ENCODE measurements at regions not wholly inside any gene's neighbourhood (a gene's known extent, or its start where the extent isn't known, plus 50 kb on each side); places are given as distances from the start of the nearest gene placed in this dataset.

DNA sequence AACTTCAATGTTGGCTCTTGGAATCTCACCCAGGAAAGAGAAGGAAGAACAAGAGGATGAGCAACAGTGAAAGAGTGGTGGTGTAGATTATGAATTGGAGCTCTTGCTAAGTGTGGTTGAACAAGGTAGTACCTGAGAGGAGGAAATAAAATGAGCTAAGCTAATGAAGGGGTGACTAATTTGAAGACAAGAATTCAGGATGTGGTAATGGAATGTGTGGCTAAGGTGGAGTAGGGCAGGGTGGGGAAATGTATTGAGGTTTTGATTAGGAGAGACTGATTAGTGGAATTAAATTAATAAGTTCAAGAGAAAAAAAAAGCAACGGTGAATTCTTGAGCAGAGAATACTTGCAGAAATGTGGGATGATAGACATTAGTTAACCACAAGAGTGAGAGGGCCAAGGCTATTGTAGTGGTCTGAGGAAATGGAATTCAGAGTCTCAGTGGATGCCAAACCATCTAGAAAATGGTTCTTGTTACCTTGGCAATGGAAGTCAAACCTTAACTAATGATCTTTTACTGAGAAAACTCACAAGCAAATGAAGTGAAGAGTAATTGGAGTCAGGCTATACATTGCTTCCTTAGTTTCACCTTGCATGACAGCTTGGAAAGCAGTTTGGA is 648.3 kb upstream of the ZNF608 start:
- DNase-seq (ENCODE audit: low read depth) = peak; percentile 22
- no peak overlapping the region for H3K4me3 ChIP-seq (ENCODE audit: low read depth, low read length)
- no peak for TF ChIP-seq CTCF (conservative IDR thresholded peaks at IDR 0.05; ENCODE audit: low read depth, low read length)

GRCh38 chr5:125396462-125396861 is 650.0 kb upstream of the ZNF608 start:
- DNase-seq (ENCODE audit: low read depth) = no peak
- H3K4me3 ChIP-seq (ENCODE audit: low read depth, low read length) = no peak overlapping the region
- no peak for TF ChIP-seq CTCF (conservative IDR thresholded peaks at IDR 0.05; ENCODE audit: low read depth, low read length)

DNA sequence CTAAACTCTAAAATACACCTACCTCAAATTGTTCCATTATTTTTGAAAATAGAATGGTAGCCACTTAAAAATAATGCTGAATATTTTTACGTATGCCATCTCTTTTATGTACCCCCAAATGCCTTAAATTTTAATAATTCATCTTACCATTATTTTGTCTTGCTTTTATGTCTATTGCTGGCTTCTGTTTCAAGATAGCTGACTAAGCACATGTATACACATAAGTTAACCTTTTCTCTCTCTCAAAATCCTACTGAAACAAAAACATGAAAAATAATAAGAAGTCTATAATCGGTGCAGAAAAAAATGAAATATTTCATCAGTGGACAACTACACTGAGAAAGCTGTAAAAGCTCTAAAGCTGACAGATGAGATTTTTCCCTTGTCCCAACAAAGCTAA is 652.0 kb upstream of the ZNF608 start:
- no peak for DNase-seq (ENCODE audit: low read depth)
- no peak overlapping the region for H3K4me3 ChIP-seq (ENCODE audit: low read depth, low read length)
- no peak for TF ChIP-seq CTCF (conservative IDR thresholded peaks at IDR 0.05; ENCODE audit: low read depth, low read length)

GRCh38 chr5:125399885-125400284 is 653.4 kb upstream of the ZNF608 start:
- TF ChIP-seq CTCF (conservative IDR thresholded peaks at IDR 0.05; ENCODE audit: low read depth, low read length) = no peak
- no peak for DNase-seq (ENCODE audit: low read depth)
- no peak overlapping the region for H3K4me3 ChIP-seq (ENCODE audit: low read depth, low read length)

GRCh38 chr5:125401724-125402622 is 655.5 kb upstream of the ZNF608 start:
- no peak overlapping the region for H3K4me3 ChIP-seq (ENCODE audit: low read depth, low read length)
- TF ChIP-seq CTCF (conservative IDR thresholded peaks at IDR 0.05; ENCODE audit: low read depth, low read length) = no peak
- DNase-seq (ENCODE audit: low read depth) = no peak

- H3K4me3 ChIP-seq (ENCODE audit: low read depth, low read length) = no peak overlapping the region
- DNase-seq (ENCODE audit: low read depth) = no peak
- no peak for TF ChIP-seq CTCF (conservative IDR thresholded peaks at IDR 0.05; ENCODE audit: low read depth, low read length)
Measured at GRCh38 chr5:125402787-125403186, 656.3 kb upstream of the ZNF608 start.
